NT2/D1 (cell line): ENCODE measurements at regions not wholly inside any gene's neighbourhood (a gene's known extent, or its start where the extent isn't known, plus 50 kb on each side); places are given as distances from the start of the nearest gene placed in this dataset.

Experiments
- DNase-seq: peaks from one replicate; pipeline ENCODE4 v3.0.0-alpha.2; 2011; ENCODE audit warnings: low read depth, low spot score
- H3K27me3 ChIP-seq: 2 replicates; pipeline ENCODE4 v1.6.0; 2011; ENCODE audit warnings: mild to moderate bottlenecking; ENCODE audit not compliant: insufficient read length, insufficient read depth
- H3K36me3 ChIP-seq: 2 replicates; pipeline ENCODE4 v1.6.1; 2011; ENCODE audit warnings: mild to moderate bottlenecking, low read length, mixed read lengths; ENCODE audit not compliant: insufficient read depth, insufficient read length
- H3K4me1 ChIP-seq: 2 replicates; pipeline ENCODE4 v1.5.1; 2011; ENCODE audit not compliant: insufficient read depth, insufficient read length
- H3K4me3 ChIP-seq: 2 replicates; pipeline ENCODE4 v1.5.1; 2011; ENCODE audit warnings: low read depth; ENCODE audit not compliant: insufficient read length
- H3K9ac ChIP-seq: 2 replicates; pipeline ENCODE4 v1.6.0; 2011; ENCODE audit warnings: low read depth; ENCODE audit not compliant: insufficient read length
- H3K9me3 ChIP-seq: 2 replicates; pipeline ENCODE4 v1.5.1; 2011; ENCODE audit warnings: mild to moderate bottlenecking, low read length; ENCODE audit not compliant: insufficient read depth
- SUZ12 ChIP-seq: IDR thresholded peaks from 2 replicates; pipeline ENCODE4 v1.6.1; 2011; ENCODE audit not compliant: insufficient read length, insufficient read depth; ENCODE audit errors: extremely low read depth
- YY1 ChIP-seq: IDR thresholded peaks from 2 replicates; pipeline ENCODE4 v1.6.1; 2011; ENCODE audit not compliant: insufficient read length, insufficient read depth
- ZNF274 ChIP-seq: IDR thresholded peaks from 2 replicates; pipeline ENCODE4 v1.6.1; 2011; ENCODE audit warnings: mild to moderate bottlenecking, low read depth, low read length

DNA sequence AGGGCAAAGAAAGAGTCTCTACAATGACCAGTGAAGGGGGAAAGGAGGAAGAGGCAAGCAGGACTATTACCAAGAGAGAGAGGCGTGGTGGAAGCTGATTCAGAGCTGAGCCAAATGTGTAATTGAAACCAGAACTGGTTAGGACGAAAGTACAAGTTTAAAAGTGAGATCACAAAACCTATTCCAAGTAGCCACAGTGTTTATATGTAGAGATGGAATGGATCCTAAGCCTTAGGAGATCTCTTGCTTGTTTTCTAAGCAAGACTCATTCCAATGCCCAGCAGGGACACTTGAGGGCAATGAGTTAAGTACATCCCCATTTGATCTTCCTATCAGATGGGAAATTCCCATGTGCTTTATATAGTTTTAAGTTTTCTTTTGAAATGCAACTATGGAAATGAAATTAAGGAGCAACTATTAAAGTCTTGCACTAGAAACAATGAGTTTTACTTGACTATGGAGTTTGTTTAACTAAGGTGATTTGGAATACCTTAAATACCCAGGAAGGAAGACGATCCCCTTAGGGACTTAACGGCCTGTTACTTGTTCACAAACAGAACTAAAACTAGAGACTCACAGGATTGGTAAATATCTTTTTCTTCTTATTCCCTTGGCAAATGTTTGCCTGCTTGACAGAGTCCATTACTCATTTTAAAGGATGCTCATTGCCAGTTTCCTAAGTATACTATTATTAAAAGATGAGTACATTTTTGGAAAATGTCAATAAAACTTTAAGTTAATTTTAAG, 51.1 kb upstream of the SNX2 start:
- H3K4me3 ChIP-seq: no peak overlapping the region
- peak; percentile 9 for DNase-seq
- no peak overlapping the region for H3K9ac ChIP-seq
- H3K9me3 ChIP-seq: no peaks in the 10 kb centered on the region
- no peaks in the 10 kb centered on the region for H3K27me3 ChIP-seq
- TF ChIP-seq YY1 (no peak), ZNF274 (no peak), SUZ12 (no peak)
- H3K36me3 ChIP-seq: no peaks in the 10 kb centered on the region
- no peaks in the 10 kb centered on the region for H3K4me1 ChIP-seq
